HG03378 (cell line): ENCODE measurements at regions not wholly inside any gene's neighbourhood (a gene's known extent, or its start where the extent isn't known, plus 50 kb on each side); places are given as distances from the start of the nearest gene placed in this dataset.

Experiments
- ATAC-seq: cut with Tn5 transposase; IDR thresholded peaks from one replicate; pipeline ENCODE4 v1.9.1; 2021; ENCODE audit warnings: mild to moderate bottlenecking, moderate library complexity; ENCODE audit not compliant: unreplicated experiment

- no peak for ATAC-seq
These were observed 58.8 kb upstream of the NUDT4 start for GRCh38 chr12:93318720-93319522.

- ATAC-seq = no peak
These were observed 58.1 kb upstream of the NUDT4 start for GRCh38 chr12:93319523-93320050.

- no peak for ATAC-seq
These were observed 54.9 kb upstream of the NUDT4 start for GRCh38 chr12:93322784-93323183.

GRCh38 chr12:93323625-93324329 is 53.9 kb upstream of the NUDT4 start:
- no peak for ATAC-seq

GRCh38 chr12:93325855-93326254 is 51.9 kb upstream of the NUDT4 start:
- ATAC-seq = no peak
